Erythroblast (primary cell): ENCODE measurements at regions not wholly inside any gene's neighbourhood (a gene's known extent, or its start where the extent isn't known, plus 50 kb on each side); places are given as distances from the start of the nearest gene placed in this dataset.

Experiments used
- GATA1 ChIP-seq: IDR thresholded peaks from 2 replicates; pipeline ENCODE4 v1.6.1; 2011; ENCODE audit warnings: low read depth, mild to moderate bottlenecking, control low read depth, low read length, moderate library complexity
- POLR2A ChIP-seq: IDR thresholded peaks from 2 replicates; pipeline ENCODE4 v1.6.1; 2011; ENCODE audit warnings: mild to moderate bottlenecking, low read length

DNA sequence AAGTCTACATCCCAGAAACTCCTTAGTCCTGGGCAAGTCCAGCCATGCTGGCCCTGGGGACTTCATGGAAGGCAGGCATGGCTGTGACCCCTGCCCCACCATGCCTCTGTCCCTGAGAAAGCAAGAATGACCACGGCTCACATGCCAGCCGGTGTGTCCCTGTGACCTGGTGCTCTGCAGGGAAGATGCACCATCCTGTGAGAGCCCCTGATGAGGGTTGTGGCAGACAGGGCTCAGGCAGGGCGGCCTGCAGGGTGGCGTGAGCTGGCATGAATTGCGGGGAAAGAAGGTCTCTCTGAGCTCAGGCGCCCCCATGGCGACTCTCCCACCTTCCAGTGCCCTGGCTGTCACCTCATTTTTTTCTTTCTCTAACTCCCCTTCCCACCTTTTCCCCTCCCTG, 260.3 kb downstream of the RBFOX3 start:
- no peak for TF ChIP-seq POLR2A
- TF ChIP-seq GATA1, result no peak
